ENCODE measurements at regions not wholly inside any gene's neighbourhood (a gene's known extent, or its start where the extent isn't known, plus 50 kb on each side); places are given as distances from the start of the nearest gene placed in this dataset.

DNA sequence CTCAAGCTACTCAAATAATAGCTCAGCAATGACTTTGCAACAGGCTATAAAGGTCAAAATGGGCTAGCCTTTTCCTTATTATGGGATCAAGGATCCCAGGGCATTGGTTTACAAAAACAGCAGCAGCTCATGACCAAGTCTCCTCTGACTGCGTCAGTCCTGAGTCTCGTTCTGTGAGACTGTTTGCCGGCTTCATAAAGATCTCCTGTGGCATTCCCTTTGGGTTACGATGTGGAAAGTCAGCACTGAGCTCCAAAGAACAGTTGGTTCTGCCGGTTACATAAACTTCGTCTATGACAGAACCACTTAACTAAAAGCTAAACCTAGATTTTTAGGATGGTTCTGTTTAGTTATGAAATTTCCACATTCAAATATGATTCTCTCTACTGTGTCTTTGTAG is 674.9 kb downstream of the ZEB2 start:
- TF ChIP-seq CTCF (IDR thresholded peaks at IDR 0.05) (no peak), EZH2 (IDR thresholded peaks at IDR 0.05; ENCODE audit: borderline replicate concordance, insufficient read depth, low read depth, low read length, poor library complexity, severe bottlenecking) (no peak)
